ENCODE measurements at regions not wholly inside any gene's neighbourhood (a gene's known extent, or its start where the extent isn't known, plus 50 kb on each side); places are given as distances from the start of the nearest gene placed in this dataset.

DNA sequence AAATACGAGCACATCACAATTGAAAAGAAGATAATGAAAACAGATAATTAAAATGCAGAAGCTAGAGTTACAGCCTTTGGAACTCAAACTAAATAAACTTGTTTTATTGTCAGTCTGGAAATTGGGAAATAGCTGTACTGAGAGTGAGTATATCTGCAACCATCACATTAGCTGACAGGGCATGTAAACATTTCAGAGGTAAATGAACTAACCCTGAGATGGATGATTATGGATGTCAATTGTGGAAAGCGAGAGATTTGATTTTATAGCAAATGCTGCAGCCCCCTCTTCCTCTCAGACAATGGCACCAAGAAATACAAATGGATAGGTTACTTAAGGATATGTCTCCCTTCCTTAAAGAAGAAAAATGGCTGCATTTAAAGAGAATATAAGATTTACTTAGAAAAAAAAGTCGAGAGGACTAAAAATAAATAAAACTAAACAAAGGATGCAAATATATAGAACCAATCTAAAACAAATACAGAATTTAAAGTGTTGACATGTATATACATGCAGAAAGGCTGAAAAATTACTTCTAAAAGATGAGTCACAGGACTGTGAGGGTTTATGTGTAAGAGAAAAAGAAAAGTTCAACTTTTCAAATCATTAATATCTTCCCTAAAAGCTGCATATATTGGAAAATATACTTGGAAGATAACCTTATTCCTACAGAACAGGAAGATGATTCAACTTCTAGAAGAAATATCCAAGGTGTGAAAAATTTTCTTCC, 120.3 kb upstream of the FLRT2 start:
- no peak for DNase-seq

GRCh38 chr14:85412756-85413155, 117.2 kb upstream of the FLRT2 start:
- no peak for DNase-seq

GRCh38 chr14:85413836-85414526, 116.0 kb upstream of the FLRT2 start:
- no peak for DNase-seq

GRCh38 chr14:85415015-85415712, 114.8 kb upstream of the FLRT2 start:
- no peak for DNase-seq

DNA sequence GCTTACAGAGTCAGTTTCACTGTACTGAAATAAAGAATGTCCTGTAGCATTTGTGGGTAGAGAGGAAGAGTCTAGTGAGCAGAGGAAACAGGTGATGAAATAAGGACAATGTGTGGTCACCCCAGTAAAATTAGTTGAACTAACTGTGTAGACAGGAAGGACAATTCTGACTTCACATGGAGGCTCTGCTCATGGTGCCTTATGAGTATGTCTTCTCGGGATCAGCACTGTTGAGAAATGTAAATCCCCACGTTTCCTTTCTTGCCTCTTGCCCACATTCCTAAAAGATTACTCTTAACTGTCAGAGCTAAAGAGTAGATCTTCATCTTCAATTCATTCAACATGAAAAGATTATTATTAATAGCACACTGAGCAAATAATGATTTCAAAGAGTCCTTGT, 113.2 kb upstream of the FLRT2 start:
- DNase-seq = no peak

DNA sequence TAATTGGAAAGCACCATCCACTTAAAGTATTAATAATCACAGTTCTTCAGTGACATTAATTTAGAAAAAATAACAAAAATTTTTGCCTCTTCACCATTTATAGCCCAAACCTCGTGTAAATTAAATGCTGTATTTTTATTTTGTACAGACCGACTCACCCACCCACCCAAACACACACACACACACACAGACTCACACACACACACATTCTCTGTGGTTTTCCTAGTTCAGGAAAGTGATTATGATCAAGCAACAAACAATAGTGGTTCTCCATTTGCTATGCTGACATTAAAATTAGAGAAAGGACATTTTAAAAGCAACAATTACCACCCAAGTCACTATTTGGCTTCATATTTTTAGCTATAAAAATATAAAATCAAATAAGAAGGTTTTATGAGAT, 112.5 kb upstream of the FLRT2 start:
- DNase-seq = no peak

GRCh38 chr14:85418721-85419120, 111.2 kb upstream of the FLRT2 start:
- no peak for DNase-seq

- no peak for DNase-seq
Measured at GRCh38 chr14:85420278-85420677, 109.7 kb upstream of the FLRT2 start.

DNA sequence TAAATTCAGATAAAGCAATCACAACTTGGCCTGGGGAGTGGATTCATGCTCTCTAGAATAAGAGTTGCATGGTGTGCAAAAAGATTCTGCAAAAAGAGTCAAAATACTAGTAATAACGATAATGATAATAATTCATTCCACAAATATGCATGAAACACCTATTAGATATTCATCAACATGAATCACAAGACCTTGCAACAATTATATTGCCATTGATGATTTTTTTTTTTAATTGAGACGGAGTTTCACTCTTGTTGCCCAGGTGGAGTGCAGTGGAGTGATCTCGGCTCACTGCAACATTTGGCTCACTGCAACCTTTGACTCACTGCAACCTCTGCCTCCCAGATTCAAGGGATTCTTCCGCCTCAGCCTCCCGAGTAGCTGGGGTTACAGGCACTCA, 109.2 kb upstream of the FLRT2 start:
- no peak for DNase-seq

DNA sequence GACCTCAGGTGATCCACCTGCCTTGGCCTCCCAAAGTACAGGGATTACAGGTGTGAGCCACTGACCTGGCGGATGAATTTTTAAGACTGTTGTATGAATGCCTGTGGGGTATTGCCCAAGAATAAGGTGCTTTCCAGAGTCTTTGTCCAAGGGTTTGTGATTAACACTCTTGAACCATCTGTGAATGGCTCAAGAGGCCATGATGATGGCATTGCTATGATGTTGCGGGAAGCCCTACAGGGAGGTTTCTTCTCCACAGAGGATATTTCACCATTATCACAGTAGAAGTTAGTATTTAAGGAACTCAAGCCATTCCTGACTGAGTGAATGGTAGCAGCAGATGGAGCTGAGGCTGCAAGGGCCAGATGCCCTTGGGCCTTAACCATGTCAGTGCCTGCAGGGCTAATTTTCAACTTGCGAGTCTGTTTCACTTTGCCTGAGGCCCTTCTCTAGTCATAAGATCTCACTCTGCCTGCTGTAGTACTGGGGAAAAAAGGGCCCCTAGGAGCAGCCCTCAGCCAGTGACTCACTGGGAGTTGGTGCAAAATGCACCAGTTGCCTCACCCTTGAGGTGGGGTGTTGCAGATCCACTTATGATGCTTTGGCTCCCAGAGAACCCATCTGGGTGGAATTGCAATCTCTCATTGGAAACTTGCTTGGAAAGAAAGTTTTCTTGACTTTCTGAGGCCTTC, 108.6 kb upstream of the FLRT2 start:
- no peak for DNase-seq

GRCh38 chr14:85423889-85424288, 106.1 kb upstream of the FLRT2 start:
- DNase-seq = no peak

DNA sequence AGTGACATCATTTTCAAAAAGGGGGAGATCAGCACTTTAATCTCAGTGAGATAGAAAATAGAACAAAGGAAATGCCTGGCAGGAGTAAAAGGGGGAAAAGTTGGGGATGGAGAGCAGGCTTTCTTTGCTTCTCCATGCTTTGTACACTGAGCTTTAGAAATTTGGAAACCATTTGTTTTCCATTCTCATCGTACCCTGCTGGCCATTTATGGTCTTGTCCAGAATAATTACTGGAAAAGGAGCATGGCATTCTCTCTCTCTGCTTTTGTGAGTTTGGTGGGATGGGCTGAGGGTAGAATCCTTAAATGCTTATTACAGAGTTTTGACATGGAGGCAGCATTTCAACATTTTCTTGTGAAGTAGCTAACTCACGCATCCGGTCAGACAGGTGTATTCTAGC, 104.4 kb upstream of the FLRT2 start:
- DNase-seq = no peak

DNA sequence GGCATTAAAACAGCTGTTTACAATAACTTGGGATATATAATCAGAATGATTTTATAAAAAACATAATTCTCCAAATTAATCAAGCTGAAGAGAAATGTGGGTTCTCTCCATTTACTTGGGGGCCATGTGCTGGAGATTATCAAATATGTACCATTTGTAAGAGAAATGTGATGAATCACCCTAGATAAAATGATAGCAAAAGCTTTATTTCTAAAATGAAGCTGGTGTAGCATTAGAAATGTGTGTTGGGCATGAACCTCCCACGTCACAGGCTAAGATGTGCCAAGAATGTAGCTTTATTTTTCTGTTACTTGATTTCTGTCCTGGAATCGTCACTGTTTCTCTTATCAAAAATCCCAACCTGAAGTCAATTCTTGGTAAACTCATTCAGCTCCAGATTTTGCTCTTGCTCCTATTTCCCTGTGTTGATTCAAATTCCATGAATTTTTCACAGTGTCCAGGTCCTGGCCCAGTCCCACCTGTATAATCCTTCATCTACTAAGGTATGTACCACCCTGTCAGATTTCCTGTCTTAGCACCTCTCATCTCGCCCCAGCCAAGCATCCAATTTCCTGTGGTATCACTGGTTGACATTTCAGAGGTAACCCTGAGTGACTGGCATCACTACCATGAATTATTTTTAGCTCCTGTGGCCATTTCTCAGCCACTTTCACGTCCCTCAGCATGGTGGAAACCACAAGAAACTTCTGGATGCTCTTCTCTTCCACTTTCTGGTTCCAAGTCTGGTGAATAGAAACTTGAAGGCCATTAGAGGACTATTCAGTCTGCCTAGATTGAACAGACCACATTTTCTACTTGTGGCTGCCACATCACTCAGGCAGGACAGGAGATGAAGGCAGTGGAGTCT, 103.6 kb upstream of the FLRT2 start:
- no peak for DNase-seq

DNA sequence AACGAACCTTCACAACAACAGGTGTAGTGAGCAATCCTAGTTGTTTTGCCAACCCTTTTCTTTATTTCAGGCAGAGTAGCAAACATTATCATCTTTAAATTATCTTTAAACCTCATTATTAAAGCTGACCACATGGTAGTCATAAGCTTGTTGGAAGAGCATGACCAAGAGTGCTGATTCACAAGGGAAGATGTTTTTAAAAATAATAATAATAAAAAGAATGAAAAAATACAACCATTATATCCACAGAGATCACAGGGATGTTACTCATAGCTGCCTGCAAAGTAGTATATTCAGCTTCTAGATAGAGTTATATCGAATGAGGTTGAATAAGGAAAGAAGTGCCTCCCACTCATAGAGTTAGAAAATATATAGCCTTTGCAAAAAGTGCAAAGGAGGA, 101.0 kb upstream of the FLRT2 start:
- no peak for DNase-seq

GRCh38 chr14:85437148-85437547, 92.8 kb upstream of the FLRT2 start:
- no peak for DNase-seq

- DNase-seq = no peak
Measured at GRCh38 chr14:85438001-85438400, 91.9 kb upstream of the FLRT2 start.

- no peak for DNase-seq
Measured at GRCh38 chr14:85438481-85438942, 91.4 kb upstream of the FLRT2 start.

DNA sequence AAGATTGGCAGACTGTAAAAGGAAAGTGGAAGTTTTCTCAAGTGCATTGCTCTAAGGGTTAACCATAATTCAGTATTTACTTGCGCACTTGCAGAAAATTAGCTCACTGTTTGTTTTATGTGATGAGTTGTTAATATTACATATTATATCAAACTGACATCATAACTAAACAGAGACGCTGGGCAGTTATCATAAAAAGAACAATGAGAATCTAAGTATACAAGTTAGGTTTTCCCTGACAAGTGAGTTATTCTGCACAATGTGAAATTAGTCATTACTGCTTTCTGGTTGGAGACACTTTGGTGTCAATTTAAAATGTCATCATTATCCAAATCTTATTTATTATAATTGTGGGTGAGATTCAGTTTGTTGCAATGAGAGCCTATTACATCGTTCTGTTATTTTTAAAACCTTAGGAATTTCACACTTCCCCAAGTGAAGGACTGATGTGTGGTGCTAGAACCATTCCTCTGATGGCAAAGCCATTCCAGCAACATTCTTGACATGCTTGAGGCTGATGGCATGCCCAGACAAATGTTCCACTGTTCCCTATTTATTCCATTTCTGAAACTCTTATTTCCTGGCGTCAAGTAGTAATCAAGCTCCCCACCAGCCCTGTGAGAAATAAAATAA, 90.1 kb upstream of the FLRT2 start:
- no peak for DNase-seq

- no peak for DNase-seq
Measured at GRCh38 chr14:85441909-85442643, 87.9 kb upstream of the FLRT2 start.

DNA sequence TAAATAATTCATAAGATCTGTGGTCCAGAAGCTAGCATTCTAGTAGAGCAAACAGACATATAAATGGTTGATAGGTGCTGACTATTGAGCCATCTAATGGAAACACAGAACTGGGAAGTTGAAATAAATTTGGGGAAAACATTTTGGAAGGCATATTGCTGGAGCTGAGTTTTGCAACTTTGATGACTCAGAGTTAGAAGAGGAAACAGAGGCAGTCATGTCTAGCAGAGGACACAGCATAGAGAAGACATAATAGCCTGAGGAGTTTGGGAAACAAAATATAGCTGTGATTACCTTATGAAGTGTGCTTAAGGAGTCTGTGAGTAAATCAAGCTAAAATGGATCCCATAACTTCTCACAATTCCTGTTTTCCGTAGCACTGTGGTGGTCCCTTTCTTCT, 86.9 kb upstream of the FLRT2 start:
- no peak for DNase-seq

DNA sequence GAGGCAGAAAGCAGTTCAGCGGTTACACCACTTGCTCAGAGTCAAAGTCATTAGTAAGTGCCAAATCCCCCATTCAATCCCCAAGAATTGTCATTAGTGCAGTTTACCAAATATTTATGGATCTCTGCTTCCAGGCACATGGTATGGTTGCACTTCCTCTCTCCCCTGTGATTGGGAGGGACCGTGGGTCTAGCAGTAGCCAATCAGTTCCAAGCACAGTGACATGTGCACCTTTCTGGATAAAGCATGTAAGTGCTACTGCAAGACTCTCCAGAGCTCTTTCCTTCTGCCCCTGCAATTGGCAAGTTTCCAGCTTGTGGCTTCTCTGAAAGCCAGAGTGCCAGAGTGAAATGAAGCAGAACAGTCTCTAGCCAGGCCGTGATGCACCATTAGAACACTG, 85.3 kb upstream of the FLRT2 start:
- DNase-seq = peak; percentile 39
